HFFc6 (cell line): ENCODE measurements at regions not wholly inside any gene's neighbourhood (a gene's known extent, or its start where the extent isn't known, plus 50 kb on each side); places are given as distances from the start of the nearest gene placed in this dataset.
"Not testable (repeated sequence)": the region's sequence is repeated elsewhere in the genome, so short reads cannot be mapped to it uniquely, and the experiment has no call there.

Experiments used
- DNase-seq: peaks from one replicate; pipeline ENCODE4 v3.0.0-alpha.2; 2018
- H3K27ac Mint-ChIP-seq: 2 replicates; pipeline ENCODE4 v1.8.0; 2020; ENCODE audit warnings: mild to moderate bottlenecking, mixed read lengths
- H3K27me3 Mint-ChIP-seq: 2 replicates; pipeline ENCODE4 v1.8.0; 2021; ENCODE audit warnings: mild to moderate bottlenecking, moderate library complexity, mixed read lengths; ENCODE audit not compliant: insufficient read depth
- H3K36me3 Mint-ChIP-seq: 2 replicates; pipeline ENCODE4 v1.8.0; 2021; ENCODE audit warnings: low read depth, mixed read lengths
- H3K4me1 Mint-ChIP-seq: 2 replicates; pipeline ENCODE4 v1.8.0; 2020; ENCODE audit warnings: low read depth, mixed read lengths
- H3K4me3 Mint-ChIP-seq: 2 replicates; pipeline ENCODE4 v1.8.0; 2020; ENCODE audit warnings: mild to moderate bottlenecking, moderate library complexity, mixed read lengths
- H3K9me3 Mint-ChIP-seq: 2 replicates; pipeline ENCODE4 v1.8.0; 2020; ENCODE audit warnings: mild to moderate bottlenecking, mixed read lengths
- CTCF ChIP-seq: fragments of 200-600 bp; sonication (generic); IDR thresholded peaks from 2 replicates; pipeline ENCODE4 v1.5.0; 2021; ENCODE audit warnings: antibody characterized with exemption, mild to moderate bottlenecking

GRCh38 chr5:169385636-169386035 is 84.7 kb upstream of the SLIT3 start:
- Mint-ChIP-seq H3K4me1 (no peaks in the 10 kb centered on the region), H3K27me3 (no peaks in the 10 kb centered on the region; the same call in none of the 2 replicates), H3K9me3 (no peaks in the 10 kb centered on the region; the same call in 1 of the 2 replicates), H3K27ac (no peak overlapping the region), H3K4me3 (no peak overlapping the region), H3K36me3 (no peaks in the 10 kb centered on the region)
- DNase-seq: no peak
- no peak for TF ChIP-seq CTCF

GRCh38 chr5:169384661-169385060 is 83.7 kb upstream of the SLIT3 start:
- Mint-ChIP-seq H3K27ac (no peak overlapping the region), H3K36me3 (no peaks in the 10 kb centered on the region), H3K4me1 (no peaks in the 10 kb centered on the region), H3K4me3 (no peak overlapping the region), H3K27me3 (no peaks in the 10 kb centered on the region; the same call in none of the 2 replicates), H3K9me3 (no peaks in the 10 kb centered on the region; the same call in 1 of the 2 replicates)
- TF ChIP-seq CTCF: no peak
- no peak for DNase-seq

GRCh38 chr5:169374761-169375160 is 73.8 kb upstream of the SLIT3 start:
- no peak for TF ChIP-seq CTCF
- H3K9me3 Mint-ChIP-seq: no peaks in the 10 kb centered on the region
- H3K36me3 Mint-ChIP-seq: no peaks in the 10 kb centered on the region
- DNase-seq: peak; percentile 55
- H3K4me3 Mint-ChIP-seq: no peak overlapping the region
- peaks cover 23% of the 10 kb centered on the region for H3K4me1 Mint-ChIP-seq
- H3K27me3 Mint-ChIP-seq: no peaks in the 10 kb centered on the region
- H3K27ac Mint-ChIP-seq: no peak overlapping the region

- Mint-ChIP-seq H3K36me3 (no peaks in the 10 kb centered on the region), H3K9me3 (no peaks in the 10 kb centered on the region), H3K27me3 (no peaks in the 10 kb centered on the region), H3K27ac (no peak overlapping the region), H3K4me3 (no peak overlapping the region), H3K4me1 (peaks cover 27% of the 10 kb centered on the region)
- TF ChIP-seq CTCF: no peak
- no peak for DNase-seq
Observed at GRCh38 chr5:169374111-169374510, 73.2 kb upstream of the SLIT3 start.

- not testable (repeated sequence) for H3K36me3 Mint-ChIP-seq, DNase-seq, H3K9me3 Mint-ChIP-seq, H3K27me3 Mint-ChIP-seq, H3K4me3 Mint-ChIP-seq, H3K27ac Mint-ChIP-seq
- peaks cover 29% of the 10 kb centered on the region for H3K4me1 Mint-ChIP-seq
Observed at GRCh38 chr5:169371801-169372200, 70.9 kb upstream of the SLIT3 start.

- H3K4me3 Mint-ChIP-seq: no peak overlapping the region
- peaks cover 8% of the 10 kb centered on the region for H3K27me3 Mint-ChIP-seq
- DNase-seq: no peak
- no peak overlapping the region for H3K27ac Mint-ChIP-seq
- no peaks in the 10 kb centered on the region for H3K36me3 Mint-ChIP-seq
- H3K9me3 Mint-ChIP-seq: no peaks in the 10 kb centered on the region
- no peak for TF ChIP-seq CTCF
- peaks cover 18% of the 10 kb centered on the region; the same call in 1 of the 2 replicates for H3K4me1 Mint-ChIP-seq
Observed at GRCh38 chr5:169369130-169369529, 68.2 kb upstream of the SLIT3 start.
